ENCODE measurements at regions not wholly inside any gene's neighbourhood (a gene's known extent, or its start where the extent isn't known, plus 50 kb on each side); places are given as distances from the start of the nearest gene placed in this dataset.

- Histone ChIP-seq H3K9me3 (ENCODE audit: control insufficient read depth, insufficient read depth, low read depth, low read length) (no peaks in the 10 kb centered on the region), H3K4me3 (ENCODE audit: low read depth in 2 of 2, low read length in 2 of 2) (no peak overlapping the region), H3K36me3 (ENCODE audit: control insufficient read depth, insufficient read depth, low read length) (no peaks in the 10 kb centered on the region), H3K27ac (ENCODE audit: low read length) (no peak overlapping the region), H3K4me1 (ENCODE audit: control insufficient read depth, insufficient read depth, low read length) (no peaks in the 10 kb centered on the region), H3K27me3 (ENCODE audit: control insufficient read depth, insufficient read depth, low read length) (no peaks in the 10 kb centered on the region)
- DNase-seq (ENCODE audit: low read depth, low spot score) (no peak), ATAC-seq (no peak)
- intact Hi-C loops (cut with micrococcal nuclease; ENCODE audit: unreplicated experiment): no loop called here
- TF ChIP-seq POLR2AphosphoS5 (IDR thresholded peaks at IDR 0.05; ENCODE audit: low read depth, low read length): no peak
- TF ChIP-seq SIN3A (IDR thresholded peaks at IDR 0.05; ENCODE audit: borderline replicate concordance, insufficient read depth, low read depth, low read length): no peak
- no peak for TF ChIP-seq CTCF (IDR thresholded peaks at IDR 0.05)
- TF ChIP-seq TCF7L2 (IDR thresholded peaks at IDR 0.05; ENCODE audit: low read depth, low read length): no peak
- no peak for TF ChIP-seq REST (IDR thresholded peaks at IDR 0.05; ENCODE audit: insufficient read depth in 1 of 2, low read depth in 2 of 2, low read length in 1 of 2)
- no TSS peak for BruUV-seq (replicated peaks)
- in situ Hi-C loops (cut with HindIII; ENCODE audit: low pct_unique_long_range_greater_than_20kb, low sequenced_read_pairs): no loop called here
- CTCF ChIA-PET: no interaction called here
- POLR2A ChIA-PET: no interaction called here
Observed at GRCh38 chr2:150909090-150909489, 352.6 kb downstream of the RBM43 start.

DNA sequence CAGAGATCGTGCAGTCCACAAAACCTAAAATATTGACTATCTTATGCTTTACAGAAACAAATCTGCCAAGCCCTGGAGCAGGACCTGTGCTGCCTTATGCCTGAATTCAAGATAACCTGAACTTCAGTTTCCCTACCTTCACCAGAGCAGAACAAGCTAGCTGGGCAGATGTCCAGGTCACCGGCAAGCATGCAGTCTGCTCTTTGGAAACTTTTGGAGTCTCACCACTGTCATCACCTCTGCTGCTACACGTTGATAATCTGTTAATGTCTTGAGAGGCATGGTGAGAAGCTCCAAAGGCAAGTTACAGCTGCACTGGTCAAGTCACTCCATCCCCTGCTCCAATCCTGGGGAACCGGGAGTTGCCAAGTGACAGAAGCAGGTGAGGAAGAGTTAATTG is 354.2 kb downstream of the RBM43 start:
- ChIA-PET CTCF (no interaction called here), POLR2A (no interaction called here)
- no peaks in the 10 kb centered on the region for H3K36me3 ChIP-seq (ENCODE audit: control insufficient read depth, insufficient read depth, low read length)
- BruUV-seq (replicated peaks): no TSS peak
- TF ChIP-seq REST (IDR thresholded peaks at IDR 0.05; ENCODE audit: insufficient read depth in 1 of 2, low read depth in 2 of 2, low read length in 1 of 2): no peak
- TF ChIP-seq POLR2AphosphoS5 (IDR thresholded peaks at IDR 0.05; ENCODE audit: low read depth, low read length): no peak
- intact Hi-C loops (cut with micrococcal nuclease; ENCODE audit: unreplicated experiment) (no loop called here), in situ Hi-C loops (cut with HindIII; ENCODE audit: low pct_unique_long_range_greater_than_20kb, low sequenced_read_pairs) (no loop called here)
- no peaks in the 10 kb centered on the region for H3K9me3 ChIP-seq (ENCODE audit: control insufficient read depth, insufficient read depth, low read depth, low read length)
- no peak overlapping the region for H3K4me3 ChIP-seq (ENCODE audit: low read depth in 2 of 2, low read length in 2 of 2)
- DNase-seq (ENCODE audit: low read depth, low spot score): no peak
- no peaks in the 10 kb centered on the region for H3K4me1 ChIP-seq (ENCODE audit: control insufficient read depth, insufficient read depth, low read length)
- ATAC-seq: no peak
- no peaks in the 10 kb centered on the region for H3K27me3 ChIP-seq (ENCODE audit: control insufficient read depth, insufficient read depth, low read length)
- H3K27ac ChIP-seq (ENCODE audit: low read length): no peak overlapping the region
